ENCODE measurements at regions not wholly inside any gene's neighbourhood (a gene's known extent, or its start where the extent isn't known, plus 50 kb on each side); places are given as distances from the start of the nearest gene placed in this dataset.
A peak's percentile ranks its signal among the peaks of the same experiment; 100 is the strongest.

- TF ChIP-seq CHD1 (IDR thresholded peaks at IDR 0.05; ENCODE audit: low read depth, low read length) (no peak), CEBPB (IDR thresholded peaks at IDR 0.05; ENCODE audit: borderline replicate concordance in 1 of 2, low read depth in 2 of 2, low read length in 2 of 2) (no peak), ZNF217 (IDR thresholded peaks at IDR 0.05) (no peak), BCLAF1 (IDR thresholded peaks at IDR 0.05) (no peak), ZNF384 (IDR thresholded peaks at IDR 0.05; ENCODE audit: borderline replicate concordance, low read depth, low read length) (peak; percentile 69; the same call in 1 of the 2 replicates), NBN (IDR thresholded peaks at IDR 0.05) (no peak), CHD2 (IDR thresholded peaks at IDR 0.05; ENCODE audit: borderline replicate concordance, low read depth, low read length) (no peak), IRF5 (IDR thresholded peaks at IDR 0.05; ENCODE audit: borderline replicate concordance) (no peak), NR2C2 (IDR thresholded peaks at IDR 0.05; ENCODE audit: borderline replicate concordance, control insufficient read depth, insufficient read length, low read depth) (no peak), SMAD1 (IDR thresholded peaks at IDR 0.05; ENCODE audit: low read depth, partially characterized antibody) (no peak), ZNF622 (IDR thresholded peaks at IDR 0.05) (no peak), ZNF24 (IDR thresholded peaks at IDR 0.05) (peak; percentile 42; the same call in 1 of the 2 replicates), IRF4 (IDR thresholded peaks at IDR 0.05; ENCODE audit: low read depth, low read length) (no peak), RCOR1 (conservative IDR thresholded peaks at IDR 0.05; ENCODE audit: low read depth, low read length) (no peak), ZNF274 (IDR thresholded peaks at IDR 0.05; ENCODE audit: insufficient read depth, insufficient read length) (no peak), ESRRA (IDR thresholded peaks at IDR 0.05; ENCODE audit: low read length) (peak; percentile 90; the same call in 1 of the 2 replicates), MEF2A (IDR thresholded peaks at IDR 0.05; ENCODE audit: insufficient read depth, low read depth, low read length) (no peak), E2F8 (IDR thresholded peaks at IDR 0.05; ENCODE audit: low read depth, partially characterized antibody) (no peak), BRCA1 (IDR thresholded peaks at IDR 0.05; ENCODE audit: low read depth, low read length) (no peak), MLLT1 (IDR thresholded peaks at IDR 0.05) (no peak), SMAD5 (IDR thresholded peaks at IDR 0.05; ENCODE audit: low read depth) (no peak), E2F4 (IDR thresholded peaks at IDR 0.05; ENCODE audit: low read depth, low read length) (no peak), FOS (IDR thresholded peaks at IDR 0.05; ENCODE audit: borderline replicate concordance, extremely low read depth, insufficient read length) (no peak)
Measured at GRCh38 chr10:59068581-59069191, 107.8 kb upstream of the PHYHIPL start (continued).

All from GM12878 (cell line).